ENCODE measurements at regions not wholly inside any gene's neighbourhood (a gene's known extent, or its start where the extent isn't known, plus 50 kb on each side); places are given as distances from the start of the nearest gene placed in this dataset.

GRCh38 chr2:146260551-146260950 lies 1584.3 kb upstream of the ACVR2A start:
- TF ChIP-seq, protein P1, sequence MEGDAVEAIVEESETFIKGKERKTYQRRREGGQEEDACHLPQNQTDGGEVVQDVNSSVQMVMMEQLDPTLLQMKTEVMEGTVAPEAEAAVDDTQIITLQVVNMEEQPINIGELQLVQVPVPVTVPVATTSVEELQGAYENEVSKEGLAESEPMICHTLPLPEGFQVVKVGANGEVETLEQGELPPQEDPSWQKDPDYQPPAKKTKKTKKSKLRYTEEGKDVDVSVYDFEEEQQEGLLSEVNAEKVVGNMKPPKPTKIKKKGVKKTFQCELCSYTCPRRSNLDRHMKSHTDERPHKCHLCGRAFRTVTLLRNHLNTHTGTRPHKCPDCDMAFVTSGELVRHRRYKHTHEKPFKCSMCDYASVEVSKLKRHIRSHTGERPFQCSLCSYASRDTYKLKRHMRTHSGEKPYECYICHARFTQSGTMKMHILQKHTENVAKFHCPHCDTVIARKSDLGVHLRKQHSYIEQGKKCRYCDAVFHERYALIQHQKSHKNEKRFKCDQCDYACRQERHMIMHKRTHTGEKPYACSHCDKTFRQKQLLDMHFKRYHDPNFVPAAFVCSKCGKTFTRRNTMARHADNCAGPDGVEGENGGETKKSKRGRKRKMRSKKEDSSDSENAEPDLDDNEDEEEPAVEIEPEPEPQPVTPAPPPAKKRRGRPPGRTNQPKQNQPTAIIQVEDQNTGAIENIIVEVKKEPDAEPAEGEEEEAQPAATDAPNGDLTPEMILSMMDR (conservative IDR thresholded peaks at IDR 0.05; ENCODE audit: low read depth, low read length), result no peak
- no peak for TF ChIP-seq EZH2 (IDR thresholded peaks at IDR 0.05; ENCODE audit: low read length, unreplicated experiment)

All from PC-3 (cell line).